ENCODE measurements at regions not wholly inside any gene's neighbourhood (a gene's known extent, or its start where the extent isn't known, plus 50 kb on each side); places are given as distances from the start of the nearest gene placed in this dataset.

DNA sequence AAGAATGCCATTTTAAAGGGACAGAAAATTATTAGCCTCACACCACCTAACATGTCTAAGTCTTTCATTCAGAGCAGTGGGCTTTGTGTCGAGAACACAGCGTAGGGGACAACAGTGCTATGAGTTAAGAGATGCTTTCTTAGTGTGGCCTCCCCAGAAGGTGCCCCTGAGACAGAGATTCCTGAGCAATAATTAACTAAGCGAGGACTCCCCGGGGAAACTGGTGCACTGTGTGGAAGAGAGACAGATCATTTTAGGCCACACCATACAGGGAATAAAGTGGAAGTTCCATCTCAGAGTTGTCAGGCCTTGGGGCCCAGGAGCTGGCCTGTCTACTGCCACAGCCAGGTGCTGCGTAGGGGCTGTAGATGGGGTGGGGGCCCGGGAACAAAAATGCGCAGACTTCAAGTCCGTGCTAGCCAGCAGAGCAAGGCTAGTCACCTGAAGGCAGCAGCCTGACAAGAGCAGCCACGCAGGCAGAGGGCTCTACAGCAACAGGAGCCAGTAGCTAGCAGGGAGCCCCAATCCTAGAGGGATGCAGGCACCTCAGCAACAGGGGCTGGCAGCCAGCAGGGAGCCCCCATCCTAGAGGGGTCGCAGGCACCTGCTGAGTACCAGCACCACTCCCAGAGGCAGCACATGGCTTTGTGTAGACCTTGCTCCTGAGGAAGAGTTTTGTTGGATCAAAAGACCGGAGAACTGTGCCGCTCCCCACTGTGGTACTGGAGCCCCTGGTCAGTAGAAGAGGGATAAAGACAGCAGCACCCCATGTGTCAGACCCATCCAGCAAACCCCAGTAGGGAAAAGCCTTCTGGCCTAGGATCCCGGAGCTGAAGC lies 63.0 kb upstream of the NXT1 start:
- no peak for TF ChIP-seq CTCF (conservative IDR thresholded peaks at IDR 0.05; ENCODE audit: low read depth, low read length)
- TF ChIP-seq MAZ (IDR thresholded peaks at IDR 0.05; ENCODE audit: borderline replicate concordance, low read depth, low read length), result no peak
- TF ChIP-seq POLR2A (IDR thresholded peaks at IDR 0.05; ENCODE audit: low read depth, low read length), result no peak
- TF ChIP-seq FOS (IDR thresholded peaks at IDR 0.05; ENCODE audit: low read depth, low read length), result no peak
- TF ChIP-seq MXI1 (IDR thresholded peaks at IDR 0.05; ENCODE audit: borderline replicate concordance, low read depth, low read length), result no peak
- TF ChIP-seq, protein P1, sequence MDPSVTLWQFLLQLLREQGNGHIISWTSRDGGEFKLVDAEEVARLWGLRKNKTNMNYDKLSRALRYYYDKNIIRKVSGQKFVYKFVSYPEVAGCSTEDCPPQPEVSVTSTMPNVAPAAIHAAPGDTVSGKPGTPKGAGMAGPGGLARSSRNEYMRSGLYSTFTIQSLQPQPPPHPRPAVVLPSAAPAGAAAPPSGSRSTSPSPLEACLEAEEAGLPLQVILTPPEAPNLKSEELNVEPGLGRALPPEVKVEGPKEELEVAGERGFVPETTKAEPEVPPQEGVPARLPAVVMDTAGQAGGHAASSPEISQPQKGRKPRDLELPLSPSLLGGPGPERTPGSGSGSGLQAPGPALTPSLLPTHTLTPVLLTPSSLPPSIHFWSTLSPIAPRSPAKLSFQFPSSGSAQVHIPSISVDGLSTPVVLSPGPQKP (IDR thresholded peaks at IDR 0.05; ENCODE audit: borderline replicate concordance, low read depth, low read length), result no peak
- no peak for TF ChIP-seq BHLHE40 (IDR thresholded peaks at IDR 0.05; ENCODE audit: low read depth, low read length)
- TF ChIP-seq USF2 (IDR thresholded peaks at IDR 0.05; ENCODE audit: low read depth, low read length), result no peak
- no peak for TF ChIP-seq CEBPB (IDR thresholded peaks at IDR 0.05; ENCODE audit: low read depth, low read length)
- no peak for TF ChIP-seq RAD21 (IDR thresholded peaks at IDR 0.05; ENCODE audit: low read length)
